Pancreas (tissue), 10 donors: ENCODE measurements at regions not wholly inside any gene's neighbourhood (a gene's known extent, or its start where the extent isn't known, plus 50 kb on each side); places are given as distances from the start of the nearest gene placed in this dataset.
A peak's percentile ranks its signal among the peaks of the same experiment; 100 is the strongest.

Experiments used
- ATAC-seq, 4 donors: fragments of 200-7000 bp; cut with Tn5 transposase; one replicate each; pipeline versions ENCODE4 v1.8.0 to v1.9.1; 2020; ENCODE audit warnings: mild to moderate bottlenecking in 4 of 4, moderate library complexity in 4 of 4
- DNase-seq, 6 donors: peaks; one replicate each; pipeline ENCODE4 v3.0.0-alpha.2; 2020
- FAIRE-seq: peaks from 2 replicates; lab custom pipeline; 2012; peaks lifted over from hg19 to GRCh38; lab: Jason Lieb, UNC
- H3K27ac ChIP-seq, 4 donors: fragments of 200-600 bp; sonication (generic); 1 replicate in 3 of 4; 2 replicates in 1 of 4; pipeline versions ENCODE4 v1.5.0 to v1.8.0; 2020
- H3K27me3 ChIP-seq, 4 donors: fragments of 200-600 bp; one replicate each; pipeline ENCODE4 v1.8.0; 2021
- H3K36me3 ChIP-seq, 3 donors: fragments of 200-600 bp; sonication (generic) in 1 of 3; one replicate each; pipeline versions ENCODE4 v1.5.0 to v1.8.0; 2020 to 2021
- H3K4me1 ChIP-seq, 3 donors: fragments of 200-600 bp; one replicate each; pipeline ENCODE4 v1.8.0; 2021
- H3K4me3 ChIP-seq, 4 donors: fragments of 200-600 bp; sonication (generic) in 2 of 4; one replicate each; pipeline versions ENCODE4 v1.5.0 to v1.8.0; 2020 to 2021
- H3K9me3 ChIP-seq, 4 donors: fragments of 200-600 bp; one replicate each; pipeline ENCODE4 v1.8.0; 2021
- WGBS, 2 donors: extraction: QIAGEN DNeasy Blood & Tissue Kit; methylation state at CpG; one replicate each; pipeline ENCODE4 v1.1.7; 2013; 5-methylcytosine and 5-hydroxymethylcytosine counted together
- intact Hi-C, 3 donors: fragments of 100-400 bp; cut with DNase I; formaldehyde crosslinking; loops; one replicate each; pipeline versions ENCODE4 v1.11.1 to v1.14.2; 2022
- TF ChIP-seq, protein P1 (sequence below), 4 donors: fragments of 200-600 bp; sonication (generic) in 3 of 4; IDR thresholded peaks; one replicate each; pipeline versions ENCODE4 v1.5.0 to v1.8.0; 2021; ENCODE audit warnings: antibody characterized with exemption in 4 of 4
- donor health status: healthy with polysubstance abuse.
- donor health status: DM: no; HTN: no; CAD: no; lungs with moderate emphysema.
- donor health status: DM: no; HTN: no; CAD: no.
- donor health status: control.
- donor health status: control.
- donor health status: Bipolar disorder and iron deficiency.
- donor health status: DM: yes; HTN: yes; CAD: no.
- donor health status: DM: no; HTN: no; CAD: no.
- donor health status: DM: no; HTN: no; CAD: no.
- donor health status: DM: yes; HTN: yes; CAD: no.

DNA sequence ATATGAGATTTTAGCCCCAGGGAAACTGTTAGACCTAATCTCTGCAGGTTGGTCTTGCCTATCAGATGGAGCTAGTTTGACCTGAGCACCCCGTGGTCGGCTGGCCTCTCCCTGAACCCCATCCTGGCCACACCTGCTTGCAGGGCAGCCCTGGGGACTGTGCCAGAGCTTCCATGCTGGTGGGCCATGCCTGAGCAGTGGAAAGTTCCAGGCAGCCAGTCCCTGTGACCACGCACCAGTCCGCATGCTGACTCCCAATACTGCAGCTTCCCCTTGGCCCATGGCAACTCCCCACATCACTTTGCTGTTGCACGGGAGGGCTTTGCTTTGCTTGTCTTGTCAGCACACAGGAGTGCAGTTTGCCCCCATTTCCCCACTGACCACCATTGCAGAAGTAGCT is 427.8 kb upstream of the SEMA3D start:
- FAIRE-seq (no peak), ATAC-seq (no peak), DNase-seq (peak in 2 of 6 donors; percentile 26 to 56)
- no peaks in the 10 kb centered on the region for H3K27me3 ChIP-seq
- no peaks in the 10 kb centered on the region for H3K4me1 ChIP-seq
- no peak overlapping the region for H3K27ac ChIP-seq
- TF ChIP-seq, protein P1, sequence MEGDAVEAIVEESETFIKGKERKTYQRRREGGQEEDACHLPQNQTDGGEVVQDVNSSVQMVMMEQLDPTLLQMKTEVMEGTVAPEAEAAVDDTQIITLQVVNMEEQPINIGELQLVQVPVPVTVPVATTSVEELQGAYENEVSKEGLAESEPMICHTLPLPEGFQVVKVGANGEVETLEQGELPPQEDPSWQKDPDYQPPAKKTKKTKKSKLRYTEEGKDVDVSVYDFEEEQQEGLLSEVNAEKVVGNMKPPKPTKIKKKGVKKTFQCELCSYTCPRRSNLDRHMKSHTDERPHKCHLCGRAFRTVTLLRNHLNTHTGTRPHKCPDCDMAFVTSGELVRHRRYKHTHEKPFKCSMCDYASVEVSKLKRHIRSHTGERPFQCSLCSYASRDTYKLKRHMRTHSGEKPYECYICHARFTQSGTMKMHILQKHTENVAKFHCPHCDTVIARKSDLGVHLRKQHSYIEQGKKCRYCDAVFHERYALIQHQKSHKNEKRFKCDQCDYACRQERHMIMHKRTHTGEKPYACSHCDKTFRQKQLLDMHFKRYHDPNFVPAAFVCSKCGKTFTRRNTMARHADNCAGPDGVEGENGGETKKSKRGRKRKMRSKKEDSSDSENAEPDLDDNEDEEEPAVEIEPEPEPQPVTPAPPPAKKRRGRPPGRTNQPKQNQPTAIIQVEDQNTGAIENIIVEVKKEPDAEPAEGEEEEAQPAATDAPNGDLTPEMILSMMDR (IDR thresholded peaks at IDR 0.05): no peak
- no peak overlapping the region for H3K4me3 ChIP-seq
- H3K36me3 ChIP-seq: no peaks in the 10 kb centered on the region
- WGBS, 2 donors: 85 to 98% methylated on average over 5 of the region's 5 CpGs
- H3K9me3 ChIP-seq: no peaks in the 10 kb centered on the region
- intact Hi-C loops: no loop called here

DNA sequence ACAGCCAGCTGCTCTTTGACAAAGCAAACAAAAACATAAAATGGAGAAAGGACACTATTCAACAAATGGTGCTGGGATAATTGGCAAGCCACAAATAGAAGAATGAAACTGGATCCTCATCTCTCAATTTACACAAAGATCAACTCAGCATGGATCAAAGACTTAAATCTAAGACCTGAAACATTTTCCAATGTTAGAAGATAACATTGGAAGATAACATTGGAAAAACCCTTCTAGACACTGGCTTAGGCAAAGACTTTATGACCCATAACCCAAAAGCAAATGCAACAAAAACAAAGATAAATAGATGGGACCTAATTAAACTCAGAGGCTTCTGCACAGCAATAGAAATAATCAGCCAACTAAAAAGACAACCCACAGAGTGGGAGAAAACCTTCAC is 425.7 kb upstream of the SEMA3D start:
- no peak for DNase-seq
- no peak for ATAC-seq
- Histone ChIP-seq H3K27ac (no peak overlapping the region), H3K9me3 (no peaks in the 10 kb centered on the region), H3K27me3 (no peaks in the 10 kb centered on the region), H3K4me1 (no peaks in the 10 kb centered on the region), H3K4me3 (no peak overlapping the region), H3K36me3 (no peaks in the 10 kb centered on the region)
- TF ChIP-seq, protein P1 (IDR thresholded peaks at IDR 0.05): no peak
- intact Hi-C loops: no loop called here
- FAIRE-seq: peak; percentile 5

DNA sequence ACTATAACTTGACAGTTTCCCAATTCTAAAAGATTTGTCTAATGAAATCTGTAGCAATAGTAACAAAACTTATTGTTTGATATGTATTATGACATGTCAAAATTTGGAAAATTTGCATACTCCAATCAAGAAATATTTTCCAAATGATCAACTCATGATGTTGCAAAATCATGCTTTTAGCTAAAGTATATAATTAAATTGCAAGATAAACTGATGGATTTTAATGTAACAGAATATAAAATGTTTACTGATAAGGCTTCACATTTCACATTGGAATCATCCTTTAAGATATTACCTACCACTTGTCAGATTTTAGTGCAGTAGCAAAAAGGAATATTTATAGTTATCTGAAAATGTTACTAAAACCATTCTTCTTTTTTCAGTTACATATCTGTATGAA is 421.9 kb upstream of the SEMA3D start:
- DNase-seq (no peak), ATAC-seq (no peak)

DNA sequence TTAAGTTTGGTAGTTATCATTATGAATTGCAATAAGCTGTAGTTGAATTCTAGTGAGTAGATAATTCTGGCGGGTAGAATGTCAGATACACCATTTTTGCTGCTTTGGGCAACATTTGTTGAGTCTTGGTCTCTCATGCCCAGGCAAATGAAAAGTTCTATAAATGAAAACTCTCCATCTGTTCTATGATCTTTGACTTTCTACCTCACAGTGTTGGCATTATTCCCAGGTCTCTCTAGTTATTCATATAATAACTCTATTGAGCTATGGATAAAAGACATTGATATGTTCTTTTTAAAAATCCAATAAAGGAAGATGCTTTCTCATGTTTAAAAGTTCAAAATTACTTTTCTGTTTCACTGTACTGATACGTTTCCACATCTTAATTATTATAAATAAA is 415.3 kb upstream of the SEMA3D start:
- intact Hi-C loops: no loop called here
- FAIRE-seq (peak; percentile 43), DNase-seq (no peak), ATAC-seq (no peak)
- WGBS, 2 donors: 52 to 72% methylated on average over 2 of the region's 2 CpGs
- no peak overlapping the region for H3K27ac ChIP-seq
- no peaks in the 10 kb centered on the region for H3K36me3 ChIP-seq
- no peaks in the 10 kb centered on the region for H3K9me3 ChIP-seq
- no peak overlapping the region for H3K4me3 ChIP-seq
- no peaks in the 10 kb centered on the region for H3K4me1 ChIP-seq
- TF ChIP-seq, protein P1 (IDR thresholded peaks at IDR 0.05): no peak
- H3K27me3 ChIP-seq: no peaks in the 10 kb centered on the region

More for the DNA sequence above, 421.9 kb upstream of the SEMA3D start:
- no peaks in the 10 kb centered on the region for H3K4me1 ChIP-seq
- FAIRE-seq: no peak
- no peak overlapping the region for H3K27ac ChIP-seq
- no peaks in the 10 kb centered on the region for H3K9me3 ChIP-seq
- no peaks in the 10 kb centered on the region for H3K27me3 ChIP-seq
- no peak overlapping the region for H3K4me3 ChIP-seq
- H3K36me3 ChIP-seq: no peaks in the 10 kb centered on the region
- TF ChIP-seq, protein P1 (IDR thresholded peaks at IDR 0.05): no peak
- intact Hi-C loops: no loop called here

DNA sequence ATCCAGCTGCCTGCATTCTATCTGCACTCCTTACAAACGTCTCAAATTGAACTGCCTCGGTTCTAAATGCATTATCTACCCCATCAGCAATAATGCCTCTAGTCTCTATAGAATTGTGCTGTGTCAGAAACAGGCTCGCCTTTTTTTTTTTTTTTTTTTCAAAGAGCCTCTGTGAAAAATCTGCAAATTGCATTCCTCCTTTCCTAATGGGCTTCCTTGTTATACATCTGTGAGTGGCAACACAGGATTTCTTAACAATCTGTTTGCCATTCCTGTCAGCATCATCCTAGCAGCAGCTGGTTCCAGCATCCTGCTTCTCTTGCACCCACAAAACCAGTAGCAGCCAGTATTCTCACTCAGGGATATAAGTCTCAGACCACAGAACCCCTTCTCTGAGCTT is 413.5 kb upstream of the SEMA3D start:
- no peak overlapping the region for H3K27ac ChIP-seq
- no peaks in the 10 kb centered on the region for H3K9me3 ChIP-seq
- TF ChIP-seq, protein P1 (IDR thresholded peaks at IDR 0.05): no peak
- no peak for ATAC-seq
- intact Hi-C loops: no loop called here
- H3K4me1 ChIP-seq: no peaks in the 10 kb centered on the region
- DNase-seq: no peak
- H3K36me3 ChIP-seq: no peaks in the 10 kb centered on the region
- H3K27me3 ChIP-seq: peaks cover 0 to 4% (median 0%) of the 10 kb centered on the region in 4 donors
- WGBS, 2 donors: 8 to 9% methylated on average over 3 of the region's 3 CpGs
- H3K4me3 ChIP-seq: no peak overlapping the region
- no peak for FAIRE-seq
